ENCODE measurements at regions not wholly inside any gene's neighbourhood (a gene's known extent, or its start where the extent isn't known, plus 50 kb on each side); places are given as distances from the start of the nearest gene placed in this dataset.

DNA sequence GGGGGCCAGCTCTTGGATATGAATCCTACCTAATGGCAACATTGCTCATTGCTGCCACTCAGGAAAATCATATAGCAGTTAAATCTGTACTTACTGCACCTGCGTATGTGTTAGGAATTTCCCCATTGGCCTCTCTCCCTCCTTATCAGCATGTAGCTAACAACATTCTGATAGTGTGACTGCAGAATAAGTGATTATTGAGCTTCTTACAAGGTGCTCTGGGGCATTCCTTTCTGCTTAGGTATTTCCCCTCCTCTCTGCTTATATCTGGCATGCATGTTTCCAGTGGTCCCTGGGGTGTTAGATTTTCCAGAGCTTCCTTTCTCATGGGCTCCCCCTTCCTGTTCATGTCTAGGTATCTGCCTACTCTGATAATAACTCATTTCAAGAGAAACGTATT, 414.1 kb upstream of the SLITRK1 start:
- TF ChIP-seq POU2F2 (IDR thresholded peaks at IDR 0.05; ENCODE audit: low read depth, low read length) (no peak), PAX5 (IDR thresholded peaks at IDR 0.05; ENCODE audit: insufficient read depth, low read length, severe bottlenecking) (no peak), TAF1 (IDR thresholded peaks at IDR 0.05; ENCODE audit: low read depth, low read length) (no peak), POLR2AphosphoS5 (IDR thresholded peaks at IDR 0.05; ENCODE audit: low read depth, low read length) (no peak), SPI1 (IDR thresholded peaks at IDR 0.05; ENCODE audit: low read depth, low read length) (no peak), POLR2A (IDR thresholded peaks at IDR 0.05; ENCODE audit: low read depth, low read length) (no peak)
- DNase-seq (ENCODE audit: insufficient read length, low spot score) (no peak), FAIRE-seq (no peak)

GRCh38 chr13:84294576-84294975, 412.3 kb upstream of the SLITRK1 start:
- DNase-seq (ENCODE audit: insufficient read length, low spot score) (no peak), FAIRE-seq (no peak)
- no peak for TF ChIP-seq TAF1 (IDR thresholded peaks at IDR 0.05; ENCODE audit: low read depth, low read length)
- TF ChIP-seq POLR2A (IDR thresholded peaks at IDR 0.05; ENCODE audit: low read depth, low read length) = no peak
- no peak for TF ChIP-seq POU2F2 (IDR thresholded peaks at IDR 0.05; ENCODE audit: low read depth, low read length)
- TF ChIP-seq PAX5 (IDR thresholded peaks at IDR 0.05; ENCODE audit: insufficient read depth, low read length, severe bottlenecking) = no peak
- no peak for TF ChIP-seq POLR2AphosphoS5 (IDR thresholded peaks at IDR 0.05; ENCODE audit: low read depth, low read length)

- DNase-seq (ENCODE audit: insufficient read length, low spot score) (no peak), FAIRE-seq (no peak)
- TF ChIP-seq POLR2A (IDR thresholded peaks at IDR 0.05; ENCODE audit: low read depth, low read length) = no peak
- no peak for TF ChIP-seq POLR2AphosphoS5 (IDR thresholded peaks at IDR 0.05; ENCODE audit: low read depth, low read length)
- no peak for TF ChIP-seq PAX5 (IDR thresholded peaks at IDR 0.05; ENCODE audit: insufficient read depth, low read length, severe bottlenecking)
- no peak for TF ChIP-seq SPI1 (IDR thresholded peaks at IDR 0.05; ENCODE audit: low read depth, low read length)
- no peak for TF ChIP-seq TAF1 (IDR thresholded peaks at IDR 0.05; ENCODE audit: low read depth, low read length)
- no peak for TF ChIP-seq POU2F2 (IDR thresholded peaks at IDR 0.05; ENCODE audit: low read depth, low read length)
These were observed 408.1 kb upstream of the SLITRK1 start for GRCh38 chr13:84290386-84290785.

GRCh38 chr13:84279166-84279565, 396.9 kb upstream of the SLITRK1 start:
- TF ChIP-seq SPI1 (IDR thresholded peaks at IDR 0.05; ENCODE audit: low read depth, low read length) (no peak), TAF1 (IDR thresholded peaks at IDR 0.05; ENCODE audit: low read depth, low read length) (no peak), POLR2AphosphoS5 (IDR thresholded peaks at IDR 0.05; ENCODE audit: low read depth, low read length) (no peak), POLR2A (IDR thresholded peaks at IDR 0.05; ENCODE audit: low read depth, low read length) (no peak), PAX5 (IDR thresholded peaks at IDR 0.05; ENCODE audit: insufficient read depth, low read length, severe bottlenecking) (no peak), POU2F2 (IDR thresholded peaks at IDR 0.05; ENCODE audit: low read depth, low read length) (no peak)
- no peak for FAIRE-seq
- DNase-seq (ENCODE audit: insufficient read length, low spot score) = no peak

DNA sequence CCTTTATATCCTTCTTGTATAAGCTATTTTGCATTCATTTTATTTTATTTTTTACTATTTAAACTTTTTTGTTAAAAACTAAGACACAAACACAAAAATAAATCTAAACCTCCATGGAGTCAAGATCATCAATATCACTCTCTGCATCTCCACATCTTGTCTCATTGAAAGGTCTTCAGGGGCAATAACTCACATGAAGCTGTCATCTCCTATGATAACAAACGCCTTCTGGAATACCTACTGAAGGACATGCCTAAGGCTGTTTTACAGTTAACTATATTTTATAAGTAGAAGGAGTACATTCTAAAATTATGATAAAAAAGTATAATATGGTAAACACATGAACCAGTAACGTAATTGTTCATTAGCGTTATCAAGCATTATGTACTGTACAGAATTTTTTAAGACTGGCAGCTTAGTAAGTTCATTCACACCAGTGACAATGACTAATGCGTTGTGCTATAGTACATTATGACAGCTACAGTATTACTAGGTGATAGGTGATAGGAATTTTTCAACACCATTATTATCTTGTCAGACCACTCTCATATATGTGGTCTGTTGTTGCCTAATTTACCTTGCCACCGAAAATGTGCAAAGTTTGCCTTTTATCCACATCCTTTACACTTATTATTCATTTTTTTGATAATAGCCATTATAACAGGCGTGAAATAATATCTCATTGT, 390.7 kb upstream of the SLITRK1 start:
- DNase-seq (ENCODE audit: insufficient read length, low spot score) = no peak
- TF ChIP-seq TAF1 (IDR thresholded peaks at IDR 0.05; ENCODE audit: low read depth, low read length) (no peak), PAX5 (IDR thresholded peaks at IDR 0.05; ENCODE audit: insufficient read depth, low read length, severe bottlenecking) (no peak)
- FAIRE-seq = no peak

GRCh38 chr13:84265257-84265764, 383.0 kb upstream of the SLITRK1 start:
- FAIRE-seq (no peak), DNase-seq (ENCODE audit: insufficient read length, low spot score) (no peak)
- no peak for TF ChIP-seq POLR2A (IDR thresholded peaks at IDR 0.05; ENCODE audit: low read depth, low read length)
- no peak for TF ChIP-seq PAX5 (IDR thresholded peaks at IDR 0.05; ENCODE audit: insufficient read depth, low read length, severe bottlenecking)
- no peak for TF ChIP-seq POU2F2 (IDR thresholded peaks at IDR 0.05; ENCODE audit: low read depth, low read length)
- no peak for TF ChIP-seq POLR2AphosphoS5 (IDR thresholded peaks at IDR 0.05; ENCODE audit: low read depth, low read length)
- no peak for TF ChIP-seq SPI1 (IDR thresholded peaks at IDR 0.05; ENCODE audit: low read depth, low read length)
- no peak for TF ChIP-seq TAF1 (IDR thresholded peaks at IDR 0.05; ENCODE audit: low read depth, low read length)

- TF ChIP-seq TAF1 (IDR thresholded peaks at IDR 0.05; ENCODE audit: low read depth, low read length) (no peak), POLR2AphosphoS5 (IDR thresholded peaks at IDR 0.05; ENCODE audit: low read depth, low read length) (no peak), POLR2A (IDR thresholded peaks at IDR 0.05; ENCODE audit: low read depth, low read length) (no peak), SPI1 (IDR thresholded peaks at IDR 0.05; ENCODE audit: low read depth, low read length) (no peak), PAX5 (IDR thresholded peaks at IDR 0.05; ENCODE audit: insufficient read depth, low read length, severe bottlenecking) (no peak), POU2F2 (IDR thresholded peaks at IDR 0.05; ENCODE audit: low read depth, low read length) (no peak)
- FAIRE-seq = no peak
- DNase-seq (ENCODE audit: insufficient read length, low spot score) = no peak
These were observed 381.2 kb upstream of the SLITRK1 start for GRCh38 chr13:84263354-84264069.

- no peak for TF ChIP-seq TAF1 (IDR thresholded peaks at IDR 0.05; ENCODE audit: low read depth, low read length)
- no peak for FAIRE-seq
These were observed 373.0 kb upstream of the SLITRK1 start for GRCh38 chr13:84255226-84255797.

DNA sequence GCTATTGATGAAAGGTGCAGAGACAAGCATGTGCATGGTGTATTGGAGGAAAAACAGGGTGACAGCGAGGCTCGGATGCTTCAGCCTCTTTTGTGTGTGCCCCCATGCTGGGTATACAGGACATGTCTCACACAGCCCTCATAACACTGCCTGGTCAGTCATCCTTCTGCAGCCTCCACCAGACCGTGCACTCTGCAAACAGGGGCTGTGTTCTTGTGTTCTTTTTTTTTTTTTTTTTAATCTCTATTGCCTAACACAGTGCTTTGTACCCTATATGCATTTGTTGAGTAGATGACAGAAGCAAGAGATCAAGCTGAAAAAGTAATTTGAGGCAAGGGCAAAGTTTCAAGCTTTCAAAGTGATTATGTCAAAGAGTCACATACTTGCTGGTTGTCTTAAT, 367.2 kb upstream of the SLITRK1 start:
- DNase-seq (ENCODE audit: insufficient read length, low spot score) = no peak
- TF ChIP-seq PAX5 (IDR thresholded peaks at IDR 0.05; ENCODE audit: insufficient read depth, low read length, severe bottlenecking) = no peak
- no peak for TF ChIP-seq TAF1 (IDR thresholded peaks at IDR 0.05; ENCODE audit: low read depth, low read length)
- no peak for TF ChIP-seq POLR2A (IDR thresholded peaks at IDR 0.05; ENCODE audit: low read depth, low read length)
- TF ChIP-seq POLR2AphosphoS5 (IDR thresholded peaks at IDR 0.05; ENCODE audit: low read depth, low read length) = no peak
- TF ChIP-seq POU2F2 (IDR thresholded peaks at IDR 0.05; ENCODE audit: low read depth, low read length) = no peak
- TF ChIP-seq SPI1 (IDR thresholded peaks at IDR 0.05; ENCODE audit: low read depth, low read length) = no peak
- FAIRE-seq = no peak

More at GRCh38 chr13:84255226-84255797, 373.0 kb upstream of the SLITRK1 start:
- DNase-seq (ENCODE audit: insufficient read length, low spot score) = no peak

Measured in GM12891 (cell line).